Naive thymus-derived CD4-positive, alpha-beta T cell (primary cell): ENCODE measurements at regions not wholly inside any gene's neighbourhood (a gene's known extent, or its start where the extent isn't known, plus 50 kb on each side); places are given as distances from the start of the nearest gene placed in this dataset.
A peak's percentile ranks its signal among the peaks of the same experiment; 100 is the strongest.

Experiments used
- ATAC-seq: fragments of 150-1000 bp; cut with Tn5 transposase; 2 replicates; pipeline ENCODE4 v1.10.0; 2021; ENCODE audit warnings: mild to moderate bottlenecking, moderate library complexity
- CTCF ChIA-PET: fragments of 350-600 bp; sonication (Branson Sonifier 250); formaldehyde crosslinking; loops from one replicate; lab custom pipeline; 2021; ENCODE audit warnings: antibody characterized with exemption; lab: Charles Lee
- POLR2A ChIA-PET: fragments of 350-600 bp; sonication (Branson Sonifier 250); formaldehyde crosslinking; loops from one replicate; lab custom pipeline; 2021; ENCODE audit warnings: antibody characterized with exemption, inconsistent platforms; lab: Charles Lee
- DNase-seq, 9 donors: peaks; one replicate each; pipeline versions ENCODE4 v3.0.0 to v3.0.0-alpha.2; 2020 to 2022; ENCODE audit warnings: mixed read lengths in 1 of 9
- H3K27ac ChIP-seq: one replicate; pipeline ENCODE4 v1.7.0; 2013; ENCODE audit warnings: mild to moderate bottlenecking, low read depth, low read length, moderate library complexity
- H3K27me3 ChIP-seq, 2 donors: one replicate each; pipeline ENCODE4 v1.7.0; 2013; ENCODE audit warnings: low read length in 2 of 2, mild to moderate bottlenecking in 2 of 2, moderate library complexity in 2 of 2; ENCODE audit not compliant: control insufficient read depth in 2 of 2, insufficient read depth in 2 of 2
- H3K36me3 ChIP-seq, 3 experiments: 1 replicate in 2 of 3; 2 replicates in 1 of 3; pipeline ENCODE4 v1.7.0; 2013; ENCODE audit warnings: low read length in 3 of 3, mild to moderate bottlenecking in 3 of 3, moderate library complexity in 1 of 3; ENCODE audit not compliant: insufficient read depth in 3 of 3, control insufficient read depth in 2 of 3
- H3K4me1 ChIP-seq, 2 donors: one replicate each; pipeline ENCODE4 v1.7.0; 2013; ENCODE audit warnings: low read length in 2 of 2, mild to moderate bottlenecking in 2 of 2, moderate library complexity in 1 of 2; ENCODE audit not compliant: control insufficient read depth in 2 of 2, insufficient read depth in 2 of 2
- H3K4me3 ChIP-seq: 2 replicates; pipeline ENCODE4 v1.7.0; 2013; ENCODE audit warnings: mild to moderate bottlenecking, low read length
- H3K9me3 ChIP-seq, 3 experiments: 1 replicate in 2 of 3; 2 replicates in 1 of 3; pipeline ENCODE4 v1.7.0; 2013; ENCODE audit warnings: low read length in 3 of 3; ENCODE audit not compliant: control insufficient read depth in 2 of 3
- H3K27ac Mint-ChIP-seq, 9 donors: one replicate each; pipeline ENCODE4 v1.8.0; 2020 to 2022; ENCODE audit warnings: mixed read lengths in 9 of 9, mild to moderate bottlenecking in 8 of 9, moderate library complexity in 5 of 9, inconsistent platforms in 2 of 9
- H3K27me3 Mint-ChIP-seq, 5 donors: one replicate each; pipeline ENCODE4 v1.8.0; 2021 to 2022; ENCODE audit warnings: mixed read lengths in 5 of 5, mild to moderate bottlenecking in 1 of 5
- H3K36me3 Mint-ChIP-seq, 5 donors: one replicate each; pipeline ENCODE4 v1.8.0; 2020 to 2022; ENCODE audit warnings: mixed read lengths in 5 of 5, mild to moderate bottlenecking in 3 of 5, inconsistent platforms in 1 of 5
- H3K4me1 Mint-ChIP-seq, 7 donors: one replicate each; pipeline ENCODE4 v1.8.0; 2020 to 2022; ENCODE audit warnings: mixed read lengths in 7 of 7, mild to moderate bottlenecking in 3 of 7, inconsistent platforms in 1 of 7
- H3K4me3 Mint-ChIP-seq, 10 donors: one replicate each; pipeline ENCODE4 v1.8.0; 2020 to 2022; ENCODE audit warnings: mild to moderate bottlenecking in 10 of 10, mixed read lengths in 10 of 10, moderate library complexity in 6 of 10, inconsistent platforms in 2 of 10
- H3K9me3 Mint-ChIP-seq, 11 donors: one replicate each; pipeline ENCODE4 v1.8.0; 2020 to 2022; ENCODE audit warnings: mixed read lengths in 11 of 11, mild to moderate bottlenecking in 4 of 11, inconsistent platforms in 1 of 11, moderate library complexity in 1 of 11
- intact Hi-C, 2 donors: fragments of 100-400 bp; cut with micrococcal nuclease; formaldehyde crosslinking; loops; one replicate each; pipeline ENCODE4 v1.15.1; 2023

GRCh38 chr5:2135354-2135753, 252.6 kb upstream of the IRX4 start:
- H3K4me3 ChIP-seq: no peak overlapping the region
- H3K27me3 ChIP-seq: no peaks in the 10 kb centered on the region
- no peak overlapping the region for H3K4me3 Mint-ChIP-seq
- H3K27ac ChIP-seq: no peak overlapping the region
- no peaks in the 10 kb centered on the region for H3K36me3 Mint-ChIP-seq
- peaks cover 0 to 59% (median 10%) of the 10 kb centered on the region in 5 donors for H3K27me3 Mint-ChIP-seq
- H3K9me3 ChIP-seq: no peaks in the 10 kb centered on the region
- no peaks in the 10 kb centered on the region for H3K36me3 ChIP-seq
- ATAC-seq (no peak), DNase-seq (no peak)
- no peak overlapping the region for H3K27ac Mint-ChIP-seq
- POLR2A ChIA-PET: no interaction called here
- H3K9me3 Mint-ChIP-seq: peaks cover 0 to 3% (median 0%) of the 10 kb centered on the region in 11 donors
- CTCF ChIA-PET: no interaction called here
- peaks cover 0 to 2% (median 0%) of the 10 kb centered on the region in 7 donors for H3K4me1 Mint-ChIP-seq
- no peaks in the 10 kb centered on the region for H3K4me1 ChIP-seq
- intact Hi-C loops: no loop called here

GRCh38 chr5:2134543-2135292, 252.0 kb upstream of the IRX4 start:
- no peak for ATAC-seq
- Mint-ChIP-seq H3K36me3 (no peaks in the 10 kb centered on the region), H3K4me1 (peaks cover 0 to 2% (median 0%) of the 10 kb centered on the region in 7 donors), H3K27me3 (peaks cover 0 to 57% (median 9%) of the 10 kb centered on the region in 5 donors), H3K4me3 (no peak overlapping the region), H3K9me3 (peaks cover 0 to 3% (median 0%) of the 10 kb centered on the region in 11 donors), H3K27ac (peak overlapping the region in 1 of 9 donors; percentile 13)
- CTCF ChIA-PET: no interaction called here
- no peak for DNase-seq
- no peaks in the 10 kb centered on the region for H3K36me3 ChIP-seq
- no peaks in the 10 kb centered on the region for H3K9me3 ChIP-seq
- POLR2A ChIA-PET: no interaction called here
- intact Hi-C loops: no loop called here
- H3K27ac ChIP-seq: no peak overlapping the region
- no peak overlapping the region for H3K4me3 ChIP-seq
- no peaks in the 10 kb centered on the region for H3K4me1 ChIP-seq
- no peaks in the 10 kb centered on the region for H3K27me3 ChIP-seq

- DNase-seq (no peak), ATAC-seq (no peak)
- Mint-ChIP-seq H3K9me3 (peaks cover 0 to 3% (median 0%) of the 10 kb centered on the region in 11 donors), H3K27ac (no peak overlapping the region), H3K4me1 (peaks cover 0 to 2% (median 0%) of the 10 kb centered on the region in 7 donors), H3K4me3 (no peak overlapping the region), H3K27me3 (peaks cover 0 to 51% (median 5%) of the 10 kb centered on the region in 5 donors), H3K36me3 (no peaks in the 10 kb centered on the region)
- H3K4me3 ChIP-seq: no peak overlapping the region
- POLR2A ChIA-PET: no interaction called here
- no peaks in the 10 kb centered on the region for H3K27me3 ChIP-seq
- CTCF ChIA-PET: no interaction called here
- H3K36me3 ChIP-seq: no peaks in the 10 kb centered on the region
- intact Hi-C loops: no loop called here
- H3K9me3 ChIP-seq: no peaks in the 10 kb centered on the region
- H3K27ac ChIP-seq: no peak overlapping the region
- H3K4me1 ChIP-seq: no peaks in the 10 kb centered on the region
Measured at GRCh38 chr5:2133936-2134335, 251.2 kb upstream of the IRX4 start.

- Mint-ChIP-seq H3K4me1 (peaks cover 0 to 2% (median 0%) of the 10 kb centered on the region in 7 donors), H3K4me3 (no peak overlapping the region), H3K27ac (no peak overlapping the region), H3K27me3 (peaks cover 0 to 51% (median 5%) of the 10 kb centered on the region in 5 donors), H3K36me3 (no peaks in the 10 kb centered on the region), H3K9me3 (peaks cover 0 to 3% (median 0%) of the 10 kb centered on the region in 11 donors)
- no peaks in the 10 kb centered on the region for H3K4me1 ChIP-seq
- no peak overlapping the region for H3K4me3 ChIP-seq
- ChIA-PET POLR2A (no interaction called here), CTCF (no interaction called here)
- no peaks in the 10 kb centered on the region for H3K36me3 ChIP-seq
- H3K27me3 ChIP-seq: no peaks in the 10 kb centered on the region
- no peak overlapping the region for H3K27ac ChIP-seq
- no peak for DNase-seq
- intact Hi-C loops: no loop called here
- ATAC-seq: no peak
- H3K9me3 ChIP-seq: no peaks in the 10 kb centered on the region
Measured at GRCh38 chr5:2133080-2133479, 250.4 kb upstream of the IRX4 start.

- Histone ChIP-seq H3K36me3 (no peaks in the 10 kb centered on the region), H3K9me3 (no peaks in the 10 kb centered on the region), H3K4me1 (no peaks in the 10 kb centered on the region), H3K4me3 (no peak overlapping the region), H3K27ac (no peak overlapping the region), H3K27me3 (no peaks in the 10 kb centered on the region)
- DNase-seq (no peak), ATAC-seq (no peak)
- Mint-ChIP-seq H3K4me1 (peaks cover 0 to 2% (median 0%) of the 10 kb centered on the region in 7 donors), H3K27me3 (peaks cover 0 to 46% (median 5%) of the 10 kb centered on the region in 5 donors), H3K27ac (no peak overlapping the region), H3K9me3 (peaks cover 0 to 3% (median 0%) of the 10 kb centered on the region in 11 donors), H3K36me3 (no peaks in the 10 kb centered on the region), H3K4me3 (no peak overlapping the region)
- POLR2A ChIA-PET: no interaction called here
- intact Hi-C loops: no loop called here
- CTCF ChIA-PET: no interaction called here
Measured at GRCh38 chr5:2132497-2132847, 249.7 kb upstream of the IRX4 start.

- POLR2A ChIA-PET: no interaction called here
Measured at GRCh38 chr5:2131826-2132496, 249.2 kb upstream of the IRX4 start.

More at GRCh38 chr5:2131826-2132496, 249.2 kb upstream of the IRX4 start:
- intact Hi-C loops: no loop called here
- Mint-ChIP-seq H3K9me3 (peaks cover 0 to 3% (median 0%) of the 10 kb centered on the region in 11 donors), H3K4me1 (peaks cover 0 to 2% (median 0%) of the 10 kb centered on the region in 7 donors), H3K4me3 (no peak overlapping the region), H3K36me3 (no peaks in the 10 kb centered on the region), H3K27me3 (peaks cover 0 to 46% (median 9%) of the 10 kb centered on the region in 5 donors), H3K27ac (no peak overlapping the region)
- Histone ChIP-seq H3K27ac (no peak overlapping the region), H3K27me3 (no peaks in the 10 kb centered on the region), H3K4me3 (no peak overlapping the region), H3K9me3 (no peaks in the 10 kb centered on the region), H3K36me3 (no peaks in the 10 kb centered on the region), H3K4me1 (no peaks in the 10 kb centered on the region)
- CTCF ChIA-PET: no interaction called here
- DNase-seq: no peak
- ATAC-seq: no peak
